Kidney epithelial cell (primary cell): ENCODE measurements at regions not wholly inside any gene's neighbourhood (a gene's known extent, or its start where the extent isn't known, plus 50 kb on each side); places are given as distances from the start of the nearest gene placed in this dataset.

ENCODE experiments used
- DNase-seq: peaks from one replicate; pipeline ENCODE4 v3.0.0-alpha.2; 2010; ENCODE audit warnings: low read depth
- H3K27me3 ChIP-seq: 2 replicates; pipeline ENCODE4 v1.6.0; 2011; ENCODE audit warnings: low read length; ENCODE audit not compliant: control insufficient read depth, insufficient read depth
- H3K36me3 ChIP-seq: 2 replicates; pipeline ENCODE4 v1.5.1; 2011; ENCODE audit warnings: low read length; ENCODE audit not compliant: control insufficient read depth, insufficient read depth
- H3K4me3 ChIP-seq: 2 replicates; pipeline ENCODE4 v1.5.1; 2011; ENCODE audit warnings: low read depth, mild to moderate bottlenecking, control low read depth, low read length
- TF ChIP-seq, protein P1 (sequence below): IDR thresholded peaks from 2 replicates; pipeline ENCODE4 v1.5.1; 2011; ENCODE audit warnings: mild to moderate bottlenecking, moderate library complexity, low read length, control low read depth, inconsistent platforms; ENCODE audit not compliant: insufficient read depth, poor library complexity, severe bottlenecking

DNA sequence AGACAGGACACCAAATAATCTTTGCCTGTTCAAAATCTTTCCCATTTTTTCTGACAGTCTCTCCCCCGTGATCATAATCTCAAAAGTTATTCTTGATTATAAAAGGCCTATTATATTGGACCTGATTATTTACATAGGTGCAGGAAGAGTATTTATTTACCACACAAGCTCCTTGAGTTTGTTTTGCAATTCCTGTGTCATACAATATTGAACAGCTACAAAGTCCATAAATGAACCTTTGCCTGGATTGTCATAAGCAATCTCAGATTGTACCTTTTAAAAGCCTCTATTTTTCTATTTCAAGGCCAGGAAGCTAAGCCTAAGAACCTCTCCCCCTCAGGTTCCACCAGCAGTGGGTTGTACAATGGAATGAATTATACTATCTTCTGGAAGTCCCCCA, 183.9 kb upstream of the MEOX2 start:
- TF ChIP-seq, protein P1, sequence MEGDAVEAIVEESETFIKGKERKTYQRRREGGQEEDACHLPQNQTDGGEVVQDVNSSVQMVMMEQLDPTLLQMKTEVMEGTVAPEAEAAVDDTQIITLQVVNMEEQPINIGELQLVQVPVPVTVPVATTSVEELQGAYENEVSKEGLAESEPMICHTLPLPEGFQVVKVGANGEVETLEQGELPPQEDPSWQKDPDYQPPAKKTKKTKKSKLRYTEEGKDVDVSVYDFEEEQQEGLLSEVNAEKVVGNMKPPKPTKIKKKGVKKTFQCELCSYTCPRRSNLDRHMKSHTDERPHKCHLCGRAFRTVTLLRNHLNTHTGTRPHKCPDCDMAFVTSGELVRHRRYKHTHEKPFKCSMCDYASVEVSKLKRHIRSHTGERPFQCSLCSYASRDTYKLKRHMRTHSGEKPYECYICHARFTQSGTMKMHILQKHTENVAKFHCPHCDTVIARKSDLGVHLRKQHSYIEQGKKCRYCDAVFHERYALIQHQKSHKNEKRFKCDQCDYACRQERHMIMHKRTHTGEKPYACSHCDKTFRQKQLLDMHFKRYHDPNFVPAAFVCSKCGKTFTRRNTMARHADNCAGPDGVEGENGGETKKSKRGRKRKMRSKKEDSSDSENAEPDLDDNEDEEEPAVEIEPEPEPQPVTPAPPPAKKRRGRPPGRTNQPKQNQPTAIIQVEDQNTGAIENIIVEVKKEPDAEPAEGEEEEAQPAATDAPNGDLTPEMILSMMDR, result no peak
- no peak for DNase-seq

DNA sequence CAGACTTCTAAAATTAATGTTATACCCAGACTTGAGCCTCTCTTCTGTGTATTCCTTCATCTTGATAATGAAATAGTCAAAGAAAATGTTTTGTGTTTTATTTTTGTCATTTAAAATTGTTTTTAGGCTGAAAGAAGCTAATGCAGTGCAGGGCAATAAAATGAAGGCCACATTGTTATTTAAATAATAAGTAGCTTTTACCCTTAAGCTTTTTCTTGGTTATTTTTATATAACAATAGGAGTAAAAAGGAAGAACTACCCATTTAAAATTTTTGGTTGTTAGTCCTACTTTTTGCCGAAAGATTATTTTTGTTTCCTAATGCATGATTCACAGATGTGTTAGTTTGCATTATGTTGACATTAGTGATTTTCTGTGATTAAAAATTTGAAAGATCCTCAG, 181.0 kb upstream of the MEOX2 start:
- DNase-seq, result no peak
- Histone ChIP-seq H3K4me3 (no peak overlapping the region), H3K36me3 (no peaks in the 10 kb centered on the region), H3K27me3 (no peaks in the 10 kb centered on the region)
- TF ChIP-seq, protein P1, result no peak

More for the DNA sequence above, 183.9 kb upstream of the MEOX2 start:
- no peaks in the 10 kb centered on the region for H3K27me3 ChIP-seq
- H3K36me3 ChIP-seq, result no peaks in the 10 kb centered on the region
- no peak overlapping the region for H3K4me3 ChIP-seq

DNA sequence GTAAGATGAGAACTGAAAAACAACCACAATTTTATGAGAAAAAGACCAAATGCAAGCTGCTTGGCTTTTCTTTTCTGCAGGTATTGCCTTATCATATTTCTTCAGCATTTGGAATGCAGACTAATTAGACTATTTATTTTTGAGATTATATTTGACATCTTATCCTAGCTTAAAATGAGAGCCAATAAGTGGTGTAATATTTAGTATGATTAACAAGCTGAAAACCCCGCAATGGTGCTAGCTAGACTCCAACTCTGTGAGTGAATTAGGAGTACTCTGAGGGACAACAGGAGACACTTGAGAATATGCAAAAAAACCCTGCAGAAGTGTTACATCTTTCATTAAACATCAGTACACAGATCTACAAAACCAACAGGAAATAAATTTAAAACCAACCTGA, 180.3 kb upstream of the MEOX2 start:
- no peak for DNase-seq
- H3K27me3 ChIP-seq, result no peaks in the 10 kb centered on the region
- H3K4me3 ChIP-seq, result no peak overlapping the region
- TF ChIP-seq, protein P1, result no peak
- no peaks in the 10 kb centered on the region for H3K36me3 ChIP-seq

DNA sequence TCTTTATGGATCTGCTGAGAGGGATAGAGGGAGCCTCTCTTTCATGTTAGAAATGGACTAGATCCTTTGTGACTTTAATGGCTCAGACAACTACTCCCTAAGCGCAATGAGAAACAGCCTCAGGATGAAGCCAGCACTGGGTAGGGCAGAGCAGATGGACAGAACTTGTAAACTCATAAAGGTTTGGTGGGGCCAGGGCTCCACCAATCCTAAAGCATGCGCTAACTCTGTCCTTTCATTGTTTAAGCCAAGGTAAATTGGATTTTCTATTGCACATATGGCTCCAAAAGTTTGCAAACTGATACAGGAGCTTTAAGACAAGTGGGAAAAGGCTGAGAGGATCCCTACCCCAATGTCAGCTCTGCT, 178.1 kb upstream of the MEOX2 start:
- TF ChIP-seq, protein P1, result no peak
- no peak overlapping the region for H3K4me3 ChIP-seq
- H3K27me3 ChIP-seq, result no peaks in the 10 kb centered on the region

DNA sequence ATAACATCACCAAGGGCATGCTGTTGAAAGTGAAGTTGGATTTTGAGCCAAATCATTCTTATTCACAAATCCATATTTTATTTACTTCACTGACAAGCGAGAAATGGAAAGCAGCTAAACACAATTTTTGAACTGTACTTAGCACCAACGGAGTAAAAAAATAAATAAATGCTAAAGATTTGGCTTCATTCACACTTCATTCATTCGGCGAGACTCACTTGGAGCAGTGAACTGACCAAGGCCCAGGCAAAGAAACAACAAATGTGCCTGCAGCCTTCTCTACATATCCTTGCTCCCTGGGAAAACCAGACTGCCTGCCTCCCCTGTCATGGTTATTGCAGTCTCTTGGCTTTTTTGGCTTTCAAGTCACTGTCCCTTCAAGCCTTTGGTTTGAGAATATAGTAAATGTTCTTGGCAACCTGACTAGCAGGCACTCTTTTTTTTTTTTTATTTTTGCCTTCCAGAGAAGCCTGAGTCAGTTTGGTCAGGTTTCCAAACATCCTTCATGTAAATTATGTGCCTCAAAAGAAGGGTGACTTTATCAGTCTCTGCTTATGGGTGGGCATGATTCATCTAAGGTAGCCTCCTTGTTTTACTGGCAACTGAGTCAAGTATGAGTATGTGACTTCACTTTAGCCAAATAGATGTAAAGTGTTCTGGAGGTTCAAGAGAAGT, 177.6 kb upstream of the MEOX2 start:
- TF ChIP-seq, protein P1, result no peak
- Histone ChIP-seq H3K27me3 (no peaks in the 10 kb centered on the region), H3K36me3 (no peaks in the 10 kb centered on the region), H3K4me3 (no peak overlapping the region)
- DNase-seq, result no peak

More for the DNA sequence above, 178.1 kb upstream of the MEOX2 start:
- no peak for DNase-seq
- no peaks in the 10 kb centered on the region for H3K36me3 ChIP-seq

DNA sequence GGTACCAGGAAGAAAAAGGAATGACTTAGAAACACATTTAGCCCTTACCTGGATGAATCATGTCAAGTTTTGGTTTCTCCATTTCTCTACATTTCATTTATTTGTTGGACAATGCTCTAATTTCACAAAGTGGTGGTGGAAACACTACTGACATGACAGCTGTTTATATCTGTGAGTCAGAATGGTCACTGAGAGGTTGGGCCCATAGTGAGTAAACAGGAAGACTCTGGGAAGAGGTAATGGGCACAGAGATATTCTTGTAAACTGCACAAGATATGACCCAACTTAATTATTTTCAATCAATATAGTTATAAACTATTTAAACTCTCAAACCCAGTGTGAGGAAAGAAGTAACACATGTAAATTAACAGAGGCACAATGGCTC, 176.3 kb upstream of the MEOX2 start:
- Histone ChIP-seq H3K4me3 (no peak overlapping the region), H3K27me3 (no peaks in the 10 kb centered on the region), H3K36me3 (no peaks in the 10 kb centered on the region)
- TF ChIP-seq, protein P1, result no peak
- DNase-seq, result no peak
